Fibroblast of skin of left quadriceps (primary cell): ENCODE measurements at regions not wholly inside any gene's neighbourhood (a gene's known extent, or its start where the extent isn't known, plus 50 kb on each side); places are given as distances from the start of the nearest gene placed in this dataset.

ENCODE experiments used
- DNase-seq, 2 experiments: peaks; one replicate each; pipeline ENCODE4 v3.0.0-alpha.2; 2013; ENCODE audit warnings: low read depth in 2 of 2

GRCh38 chr7:22624781-22625180 is 102.2 kb upstream of the IL6 start:
- DNase-seq = no peak

GRCh38 chr7:22622116-22622785 is 104.7 kb upstream of the IL6 start:
- DNase-seq = no peak

DNA sequence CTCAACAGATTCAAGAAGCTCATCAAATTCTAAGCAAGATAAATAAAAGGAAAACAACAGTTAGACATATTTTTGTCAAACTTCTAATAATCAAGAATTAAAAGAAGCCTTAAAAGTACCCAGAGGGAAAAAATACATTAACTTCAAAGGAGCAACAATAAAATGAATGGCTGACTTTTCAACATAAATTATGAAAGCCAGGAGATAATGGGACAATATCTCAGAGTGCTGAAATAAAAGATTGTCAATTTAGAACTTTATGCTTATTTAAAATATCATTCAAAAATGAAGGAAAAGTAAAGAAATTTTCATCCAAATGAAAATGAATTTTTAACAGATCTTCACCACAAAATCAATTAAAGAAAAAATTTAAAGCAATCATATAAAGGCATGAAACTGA is 108.5 kb upstream of the IL6 start:
- DNase-seq = no peak

- peak; percentile 53 to 56 for DNase-seq
These were observed 109.8 kb upstream of the IL6 start for GRCh38 chr7:22617166-22617565.

- DNase-seq = no peak
These were observed 113.5 kb upstream of the IL6 start for GRCh38 chr7:22613496-22613895.

- no peak for DNase-seq
These were observed 112.8 kb upstream of the STEAP1B start for GRCh38 chr7:22612776-22613175.

DNA sequence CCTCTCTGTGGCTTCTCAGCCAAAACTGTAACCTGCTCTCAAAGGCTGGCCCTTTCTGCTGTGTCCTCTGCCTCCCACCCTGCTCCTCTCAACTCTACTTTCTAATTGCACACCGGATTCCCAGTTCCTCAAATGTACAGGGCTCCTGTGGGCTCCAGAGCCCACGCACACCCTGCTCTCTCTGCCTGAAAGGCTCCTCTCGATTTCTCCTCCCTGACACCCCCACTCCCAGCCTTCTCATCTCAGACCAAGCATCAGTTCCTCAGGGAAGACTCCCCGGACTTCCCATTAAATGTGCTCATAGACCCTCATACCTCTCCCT is 111.7 kb upstream of the STEAP1B start:
- no peak for DNase-seq

DNA sequence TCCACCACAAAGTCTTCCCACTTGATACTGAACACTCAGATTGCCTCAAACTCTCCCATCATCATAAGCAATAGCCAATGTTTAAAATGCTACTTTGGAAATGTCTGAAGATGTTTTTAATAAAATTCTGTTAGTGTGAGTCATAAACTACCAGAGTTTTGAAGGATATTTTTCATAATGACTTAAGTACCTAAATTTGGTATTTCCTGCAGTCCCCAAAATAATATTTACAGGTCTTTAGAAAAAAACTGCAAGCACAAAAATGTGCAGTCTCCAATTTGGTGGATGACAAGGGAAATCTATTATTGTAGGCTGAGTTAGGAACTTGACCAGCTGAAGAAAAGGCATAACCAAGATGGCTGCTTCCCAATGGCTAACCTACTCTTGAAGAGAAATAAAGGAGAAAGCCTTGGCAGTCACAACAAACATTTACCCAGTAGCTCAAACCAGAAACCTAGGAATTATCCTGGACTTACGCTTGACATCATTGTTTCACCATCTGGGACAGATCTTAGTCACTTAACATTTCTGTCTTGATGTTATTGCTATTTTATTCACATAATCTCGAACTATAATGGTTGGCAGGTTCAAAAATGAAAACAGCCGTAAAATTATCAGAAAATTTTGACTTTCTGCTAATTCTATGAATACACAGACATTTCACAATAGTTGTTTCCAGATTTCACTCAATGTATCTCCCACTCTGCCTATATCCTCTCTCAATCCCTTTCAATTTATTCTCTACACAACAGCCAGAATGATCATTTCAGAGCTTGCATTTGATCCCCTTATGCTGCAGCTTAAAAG is 111.2 kb upstream of the STEAP1B start:
- DNase-seq = no peak

DNA sequence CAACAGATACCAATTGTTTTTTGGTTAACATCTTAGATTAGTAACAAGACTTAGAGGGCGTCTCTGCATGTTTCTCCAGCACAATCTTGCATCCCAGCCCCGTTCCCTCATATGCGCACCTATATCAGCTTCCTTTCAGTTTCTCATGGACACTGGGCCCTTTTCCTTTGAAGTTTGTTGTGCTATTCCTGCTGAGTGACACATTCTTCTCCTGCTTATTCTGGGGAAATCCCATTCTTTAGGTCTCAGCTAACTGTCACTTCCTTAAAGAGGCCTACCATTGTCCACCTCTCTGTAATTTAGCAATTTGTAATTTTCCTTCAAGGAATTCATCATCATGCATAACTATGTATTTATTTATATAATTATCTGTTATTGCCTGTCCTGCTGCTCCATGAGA is 110.3 kb upstream of the STEAP1B start:
- no peak for DNase-seq

DNA sequence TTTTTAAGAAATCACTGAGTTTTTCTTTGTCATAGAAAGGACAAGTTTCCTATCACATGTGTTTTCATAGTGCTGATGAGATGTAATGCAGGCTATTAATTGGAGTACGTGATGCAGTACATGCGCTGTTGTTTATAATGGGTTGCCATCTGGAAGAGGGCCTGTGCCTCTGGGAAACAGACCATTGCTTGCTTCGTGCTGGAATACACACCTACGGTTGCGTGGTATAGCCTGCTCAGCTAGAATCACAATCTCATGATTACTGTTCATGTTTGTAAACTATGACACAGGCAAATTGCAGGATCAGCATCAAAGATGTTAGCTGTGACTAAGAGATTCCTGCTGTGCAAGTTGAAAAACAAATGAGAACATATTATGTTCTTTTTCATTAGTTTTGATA is 107.2 kb upstream of the STEAP1B start:
- no peak for DNase-seq

- no peak for DNase-seq
These were observed 104.3 kb upstream of the STEAP1B start for GRCh38 chr7:22604246-22604645.

DNA sequence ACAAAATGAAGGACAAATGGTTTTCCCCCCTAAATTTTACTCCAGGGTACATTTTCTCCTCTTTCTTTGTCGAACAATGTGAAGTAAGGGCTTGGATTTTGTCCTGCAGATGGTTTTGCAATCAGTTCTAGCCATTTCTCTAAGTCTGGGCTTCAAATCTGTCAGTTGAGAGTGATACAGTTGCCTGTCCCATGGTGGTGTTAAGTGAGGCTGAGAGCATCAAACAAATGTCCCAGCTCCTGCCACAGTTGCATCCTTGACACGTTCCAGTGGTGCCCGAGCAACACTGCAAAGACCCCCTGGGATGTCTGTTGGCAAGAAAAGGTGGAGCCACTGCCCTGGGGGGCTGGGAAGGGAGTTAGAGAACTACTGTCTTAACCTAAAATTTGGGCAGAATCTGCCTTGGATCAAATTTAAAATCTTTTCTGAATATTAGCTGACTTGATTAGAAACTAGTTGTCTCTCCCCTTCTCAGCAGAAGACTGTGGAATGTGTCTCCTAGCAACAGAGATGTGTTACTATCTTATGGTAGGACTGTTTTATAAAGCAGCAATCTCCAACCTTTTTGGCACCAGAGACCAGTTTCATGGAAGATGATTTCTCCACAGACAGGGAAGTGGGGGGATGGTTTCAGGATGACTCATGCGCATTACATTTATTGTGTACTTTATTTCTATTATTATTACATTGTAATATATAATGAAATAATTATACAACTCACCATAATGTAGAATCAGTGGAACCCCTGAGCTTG is 102.0 kb upstream of the STEAP1B start:
- DNase-seq = no peak

- DNase-seq = no peak
These were observed 101.4 kb upstream of the STEAP1B start for GRCh38 chr7:22601408-22601807.

- no peak for DNase-seq
These were observed 101.0 kb upstream of the STEAP1B start for GRCh38 chr7:22601003-22601402.

DNA sequence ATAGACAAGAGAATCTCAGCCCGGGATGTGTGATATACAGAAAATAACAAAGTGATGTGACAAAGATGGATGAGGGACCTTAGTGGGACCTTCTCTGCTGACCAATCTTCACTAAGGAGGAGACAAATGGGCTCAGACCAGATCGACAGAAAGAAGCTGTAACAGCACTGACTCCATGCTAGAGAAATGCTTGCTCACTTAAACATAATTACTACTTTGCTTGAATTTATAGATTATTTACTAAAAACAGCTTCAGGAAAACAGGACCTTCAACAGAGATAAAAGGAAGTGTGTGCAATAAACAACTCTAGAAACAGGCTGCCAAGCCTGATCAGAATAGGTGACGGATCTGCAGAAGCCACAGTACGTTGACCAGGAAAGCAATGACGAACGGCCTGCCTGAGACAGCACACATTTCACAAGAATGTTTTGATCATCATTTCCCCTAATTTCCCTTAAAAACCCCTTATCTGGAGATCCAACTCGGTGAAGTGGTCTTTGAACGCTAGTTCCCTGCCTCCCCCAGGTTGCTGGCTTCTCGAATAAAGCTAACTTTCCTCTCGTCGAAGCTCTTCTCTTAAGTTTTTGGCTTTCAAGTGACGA is 98.4 kb upstream of the STEAP1B start:
- no peak for DNase-seq

DNA sequence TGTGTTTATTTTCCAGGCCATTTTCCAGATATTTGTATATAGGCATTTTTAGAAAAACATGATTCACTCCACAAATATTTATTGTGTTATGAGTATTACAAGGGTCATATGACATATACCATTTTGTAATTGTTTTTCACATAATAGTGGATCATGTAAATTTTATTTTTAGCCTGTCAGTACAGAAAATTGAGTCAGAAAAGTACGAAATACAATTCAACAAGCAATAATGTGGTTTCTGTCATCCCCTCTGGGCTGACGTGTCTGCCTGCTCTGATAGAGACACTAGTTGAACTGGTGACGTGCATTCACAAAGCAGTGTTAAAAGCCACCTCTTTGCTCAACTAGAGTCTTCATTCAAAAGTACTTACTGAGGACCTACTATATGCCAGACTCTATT is 97.9 kb upstream of the STEAP1B start:
- no peak for DNase-seq

GRCh38 chr7:22596763-22597400 is 96.9 kb upstream of the STEAP1B start:
- no peak for DNase-seq

- no peak for DNase-seq
These were observed 94.0 kb upstream of the STEAP1B start for GRCh38 chr7:22594020-22594419.

- DNase-seq = no peak
These were observed 91.3 kb upstream of the STEAP1B start for GRCh38 chr7:22591271-22591670.

GRCh38 chr7:22589641-22590201 is 89.7 kb upstream of the STEAP1B start:
- no peak for DNase-seq

GRCh38 chr7:22588351-22588750 is 88.4 kb upstream of the STEAP1B start:
- no peak for DNase-seq

GRCh38 chr7:22587322-22587721 is 87.3 kb upstream of the STEAP1B start:
- peak; percentile 82 to 86 for DNase-seq
